ENCODE measurements at regions not wholly inside any gene's neighbourhood (a gene's known extent, or its start where the extent isn't known, plus 50 kb on each side); places are given as distances from the start of the nearest gene placed in this dataset.

DNA sequence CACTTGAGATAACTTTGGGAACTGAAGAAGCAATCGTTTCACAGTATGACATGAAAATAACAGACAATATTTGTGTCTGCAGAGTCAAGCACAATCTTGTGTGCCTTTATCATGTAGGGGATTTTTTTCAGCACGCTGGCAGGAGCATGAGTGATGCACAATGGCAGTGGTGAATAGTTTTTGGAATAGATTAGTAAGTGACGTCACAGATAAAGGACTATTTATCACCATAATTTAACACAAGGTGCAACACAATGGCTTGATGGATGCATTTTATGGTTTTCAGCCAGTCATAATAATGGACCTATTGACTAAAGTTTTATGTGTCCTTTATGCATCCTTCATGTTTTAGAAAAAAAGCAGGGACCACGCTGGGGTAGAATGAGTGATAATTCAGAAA is 559.8 kb upstream of the FANCL start:
- ChIA-PET CTCF (interaction anchor here (1.0 kb wide), 1 partner anchor 11 kb away, joined by 3 read pairs; no protein-coding TSS in a partner anchor), POLR2A (no interaction called here)
- no peak for DNase-seq (ENCODE audit: low read depth)
- no peaks in the 10 kb centered on the region for H3K27me3 ChIP-seq (ENCODE audit: control insufficient read depth, insufficient read depth, low read length)
- H3K4me3 ChIP-seq (ENCODE audit: low read depth, low read length), result no peak overlapping the region
- H3K36me3 ChIP-seq (ENCODE audit: control insufficient read depth, insufficient read depth, low read length), result no peaks in the 10 kb centered on the region
- TF ChIP-seq CTCF (IDR thresholded peaks at IDR 0.05; ENCODE audit: insufficient read depth, low read depth, low read length), result no peak

GRCh38 chr2:58798676-58799208 is 557.6 kb upstream of the FANCL start:
- Histone ChIP-seq H3K4me3 (ENCODE audit: low read depth, low read length) (no peak overlapping the region), H3K36me3 (ENCODE audit: control insufficient read depth, insufficient read depth, low read length) (no peaks in the 10 kb centered on the region), H3K27me3 (ENCODE audit: control insufficient read depth, insufficient read depth, low read length) (no peaks in the 10 kb centered on the region)
- CTCF ChIA-PET, result interaction anchor here (1.0 kb wide), 1 partner anchor 11 kb away, joined by 4 read pairs; no protein-coding TSS in a partner anchor
- POLR2A ChIA-PET, result no interaction called here
- DNase-seq (ENCODE audit: low read depth), result no peak
- no peak for TF ChIP-seq CTCF (IDR thresholded peaks at IDR 0.05; ENCODE audit: insufficient read depth, low read depth, low read length)

DNA sequence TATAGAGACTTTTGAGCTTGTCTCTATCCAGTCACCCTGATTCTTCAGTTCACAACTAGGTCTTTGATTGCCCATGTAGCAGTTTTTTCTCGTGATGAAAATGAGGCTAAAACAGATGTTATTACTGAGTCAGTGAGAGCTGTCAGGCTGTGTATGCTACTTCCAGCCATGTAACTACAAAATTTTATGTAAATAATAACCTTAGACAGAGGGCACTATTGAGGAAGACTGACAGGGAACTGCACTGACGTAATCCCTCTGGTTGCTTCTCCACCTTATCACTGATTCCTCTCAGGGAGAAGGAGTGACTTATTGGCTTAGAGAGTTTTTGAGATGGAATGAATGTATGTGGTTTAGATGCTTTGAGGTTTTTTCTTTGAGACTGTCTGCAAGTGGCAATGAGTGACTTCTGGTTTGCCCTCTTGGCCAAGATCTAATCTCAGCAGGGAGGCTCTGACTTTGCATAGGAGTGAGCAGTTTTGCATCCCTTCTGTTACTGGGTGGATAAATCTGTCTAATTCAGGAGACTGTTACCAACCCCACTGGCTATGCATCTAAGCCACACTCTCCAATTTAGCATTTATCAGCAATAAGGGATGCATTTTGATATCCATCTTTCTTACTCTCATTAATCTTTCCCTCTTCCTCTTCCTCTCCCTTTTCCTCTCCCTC is 555.2 kb upstream of the FANCL start:
- no peaks in the 10 kb centered on the region for H3K36me3 ChIP-seq (ENCODE audit: control insufficient read depth, insufficient read depth, low read length)
- no peak overlapping the region for H3K4me3 ChIP-seq (ENCODE audit: low read depth, low read length)
- no peak for TF ChIP-seq CTCF (IDR thresholded peaks at IDR 0.05; ENCODE audit: insufficient read depth, low read depth, low read length)
- ChIA-PET POLR2A (no interaction called here), CTCF (no interaction called here)
- no peak for DNase-seq (ENCODE audit: low read depth)
- H3K27me3 ChIP-seq (ENCODE audit: control insufficient read depth, insufficient read depth, low read length), result no peaks in the 10 kb centered on the region

GRCh38 chr2:58794916-58795315 is 553.8 kb upstream of the FANCL start:
- POLR2A ChIA-PET, result no interaction called here
- CTCF ChIA-PET, result no interaction called here
- DNase-seq (ENCODE audit: low read depth), result no peak
- Histone ChIP-seq H3K36me3 (ENCODE audit: control insufficient read depth, insufficient read depth, low read length) (no peaks in the 10 kb centered on the region), H3K4me3 (ENCODE audit: low read depth, low read length) (no peak overlapping the region), H3K27me3 (ENCODE audit: control insufficient read depth, insufficient read depth, low read length) (no peaks in the 10 kb centered on the region)
- no peak for TF ChIP-seq CTCF (IDR thresholded peaks at IDR 0.05; ENCODE audit: insufficient read depth, low read depth, low read length)

DNA sequence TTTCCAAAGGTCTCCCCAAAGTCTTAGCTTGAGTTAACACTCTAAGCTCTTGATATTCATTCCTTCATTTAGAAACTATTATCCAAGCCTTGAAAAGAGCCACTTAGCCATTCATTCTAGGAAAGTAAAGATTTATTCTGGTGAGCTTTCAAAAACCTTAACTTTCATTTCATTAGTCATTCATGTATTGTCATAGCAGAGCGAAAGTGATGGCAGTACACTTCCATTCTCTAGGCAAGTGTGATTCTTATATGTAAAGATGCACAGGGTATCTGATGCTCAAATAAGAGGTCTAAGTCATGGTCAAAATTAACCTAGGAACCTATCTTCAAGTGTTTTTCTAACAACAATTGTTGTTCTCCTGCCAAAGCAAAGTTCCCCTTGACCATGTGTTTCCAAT is 553.0 kb upstream of the FANCL start:
- CTCF ChIA-PET, result interaction anchor here (0.6 kb wide), 1 partner anchor 196 kb away, joined by 3 read pairs; no protein-coding TSS in a partner anchor
- POLR2A ChIA-PET, result no interaction called here

More for the DNA sequence above, 553.0 kb upstream of the FANCL start:
- no peak for TF ChIP-seq CTCF (IDR thresholded peaks at IDR 0.05; ENCODE audit: insufficient read depth, low read depth, low read length)
- no peaks in the 10 kb centered on the region for H3K36me3 ChIP-seq (ENCODE audit: control insufficient read depth, insufficient read depth, low read length)
- no peak for DNase-seq (ENCODE audit: low read depth)
- no peak overlapping the region for H3K4me3 ChIP-seq (ENCODE audit: low read depth, low read length)
- no peaks in the 10 kb centered on the region for H3K27me3 ChIP-seq (ENCODE audit: control insufficient read depth, insufficient read depth, low read length)
